CD4-positive, alpha-beta memory T cell (primary cell): ENCODE measurements at regions not wholly inside any gene's neighbourhood (a gene's known extent, or its start where the extent isn't known, plus 50 kb on each side); places are given as distances from the start of the nearest gene placed in this dataset.

Experiments
- CTCF ChIA-PET: fragments of 350-600 bp; sonication (Branson Sonifier 250); formaldehyde crosslinking; loops from one replicate; lab custom pipeline; 2021; ENCODE audit warnings: inconsistent platforms; ENCODE audit not compliant: partially characterized antibody; lab: Charles Lee
- POLR2A ChIA-PET: fragments of 350-600 bp; sonication (Branson Sonifier 250); formaldehyde crosslinking; loops from one replicate; lab custom pipeline; 2021; ENCODE audit not compliant: partially characterized antibody; lab: Charles Lee
- DNase-seq, 5 donors: peaks; one replicate each; pipeline versions ENCODE4 v3.0.0 to v3.0.0-alpha.2; 2020 to 2022; ENCODE audit warnings: mixed read lengths in 1 of 5
- H3K27ac ChIP-seq: one replicate; pipeline ENCODE4 v1.7.0; 2013; ENCODE audit warnings: low read depth, low read length
- H3K27me3 ChIP-seq: 2 replicates; pipeline ENCODE4 v1.7.0; 2013; ENCODE audit warnings: mild to moderate bottlenecking, low read length, moderate library complexity; ENCODE audit not compliant: insufficient read depth
- H3K36me3 ChIP-seq: 2 replicates; pipeline ENCODE4 v1.7.0; 2013; ENCODE audit warnings: mild to moderate bottlenecking, low read length, moderate library complexity; ENCODE audit not compliant: insufficient read depth
- H3K4me1 ChIP-seq: 2 replicates; pipeline ENCODE4 v1.7.0; 2013; ENCODE audit warnings: mild to moderate bottlenecking, low read length, moderate library complexity; ENCODE audit not compliant: insufficient read depth
- H3K4me3 ChIP-seq, 2 donors: one replicate each; pipeline ENCODE4 v1.7.0; 2013; ENCODE audit warnings: low read length in 2 of 2, mild to moderate bottlenecking in 1 of 2
- H3K9me3 ChIP-seq, 2 donors: one replicate each; pipeline ENCODE4 v1.7.0; 2013; ENCODE audit warnings: low read length in 2 of 2, control low read depth in 1 of 2; ENCODE audit not compliant: control insufficient read depth in 1 of 2
- H3K27ac Mint-ChIP-seq, 7 donors: one replicate each; pipeline ENCODE4 v1.8.0; 2020 to 2021; ENCODE audit warnings: mixed read lengths in 7 of 7, mild to moderate bottlenecking in 6 of 7, inconsistent platforms in 3 of 7, moderate library complexity in 3 of 7
- H3K27me3 Mint-ChIP-seq, 2 donors: one replicate each; pipeline ENCODE4 v1.8.0; 2020 to 2021; ENCODE audit warnings: mixed read lengths in 2 of 2
- H3K36me3 Mint-ChIP-seq, 2 donors: one replicate each; pipeline ENCODE4 v1.8.0; 2020 to 2021; ENCODE audit warnings: mixed read lengths in 2 of 2, inconsistent platforms in 1 of 2, mild to moderate bottlenecking in 1 of 2
- H3K4me1 Mint-ChIP-seq, 4 donors: one replicate each; pipeline ENCODE4 v1.8.0; 2020 to 2021; ENCODE audit warnings: mixed read lengths in 4 of 4, mild to moderate bottlenecking in 1 of 4
- H3K4me3 Mint-ChIP-seq, 8 donors: one replicate each; pipeline ENCODE4 v1.8.0; 2020 to 2021; ENCODE audit warnings: mixed read lengths in 8 of 8, mild to moderate bottlenecking in 7 of 8, moderate library complexity in 6 of 8, inconsistent platforms in 3 of 8
- H3K9me3 Mint-ChIP-seq, 8 donors: one replicate each; pipeline ENCODE4 v1.8.0; 2020 to 2021; ENCODE audit warnings: mixed read lengths in 8 of 8, mild to moderate bottlenecking in 5 of 8, inconsistent platforms in 3 of 8, moderate library complexity in 1 of 8
- intact Hi-C: fragments of 100-400 bp; cut with micrococcal nuclease; formaldehyde crosslinking; loops from one replicate; pipeline ENCODE4 v1.15.1; 2023

GRCh38 chr1:5225707-5226704 lies 571.6 kb downstream of the AJAP1 start:
- Mint-ChIP-seq H3K27ac (no peak overlapping the region), H3K27me3 (peaks cover 8 to 24% of the 10 kb centered on the region in 2 donors), H3K36me3 (no peaks in the 10 kb centered on the region), H3K9me3 (peaks cover 0 to 2% (median 0%) of the 10 kb centered on the region in 8 donors), H3K4me3 (no peak overlapping the region), H3K4me1 (peaks cover 0 to 4% (median under 1%) of the 10 kb centered on the region in 4 donors)
- H3K9me3 ChIP-seq: no peaks in the 10 kb centered on the region
- DNase-seq: no peak
- intact Hi-C loops: no loop called here
- H3K4me1 ChIP-seq: no peaks in the 10 kb centered on the region
- no peak overlapping the region for H3K4me3 ChIP-seq
- no peak overlapping the region for H3K27ac ChIP-seq
- ChIA-PET CTCF (no interaction called here), POLR2A (no interaction called here)
- H3K27me3 ChIP-seq: no peaks in the 10 kb centered on the region
- no peaks in the 10 kb centered on the region for H3K36me3 ChIP-seq

GRCh38 chr1:5223206-5223605 lies 568.8 kb downstream of the AJAP1 start:
- H3K9me3 Mint-ChIP-seq: peaks cover 0 to 2% (median 0%) of the 10 kb centered on the region in 8 donors
- Histone ChIP-seq H3K9me3 (no peaks in the 10 kb centered on the region), H3K27me3 (no peaks in the 10 kb centered on the region), H3K4me1 (no peaks in the 10 kb centered on the region), H3K36me3 (no peaks in the 10 kb centered on the region), H3K27ac (no peak overlapping the region), H3K4me3 (no peak overlapping the region)
- H3K27me3 Mint-ChIP-seq: peaks cover 6 to 18% of the 10 kb centered on the region in 2 donors
- intact Hi-C loops: no loop called here
- H3K4me1 Mint-ChIP-seq: peaks cover 0 to 4% (median under 1%) of the 10 kb centered on the region in 4 donors
- no peaks in the 10 kb centered on the region for H3K36me3 Mint-ChIP-seq
- CTCF ChIA-PET: no interaction called here
- POLR2A ChIA-PET: no interaction called here
- H3K4me3 Mint-ChIP-seq: no peak overlapping the region
- no peak for DNase-seq
- H3K27ac Mint-ChIP-seq: no peak overlapping the region

DNA sequence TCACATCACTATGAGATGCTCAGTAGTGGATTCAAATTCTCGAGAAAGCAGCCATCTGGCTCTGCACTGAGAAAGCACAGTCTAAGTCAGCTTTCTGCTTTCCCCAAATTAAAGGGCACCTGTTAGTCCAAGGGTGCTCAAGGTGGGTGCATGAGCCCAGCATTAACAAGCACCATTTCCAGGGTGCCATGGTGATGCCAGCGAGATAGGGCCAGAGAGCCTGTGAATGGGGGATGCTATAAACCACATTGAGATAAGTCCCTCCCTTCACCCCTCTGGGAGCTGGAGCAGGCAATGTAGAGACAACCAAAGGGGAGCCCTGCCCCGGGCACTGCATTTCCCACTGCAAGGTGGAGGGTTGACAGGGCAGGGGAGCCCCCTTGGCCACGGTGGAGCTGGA lies 568.2 kb downstream of the AJAP1 start:
- H3K4me1 ChIP-seq: no peaks in the 10 kb centered on the region
- H3K27me3 ChIP-seq: no peaks in the 10 kb centered on the region
- Mint-ChIP-seq H3K4me1 (peaks cover 0 to 4% (median under 1%) of the 10 kb centered on the region in 4 donors), H3K9me3 (peaks cover 0 to 2% (median 0%) of the 10 kb centered on the region in 8 donors), H3K27ac (no peak overlapping the region), H3K27me3 (peaks cover 3 to 17% of the 10 kb centered on the region in 2 donors), H3K4me3 (no peak overlapping the region), H3K36me3 (no peaks in the 10 kb centered on the region)
- no peaks in the 10 kb centered on the region for H3K9me3 ChIP-seq
- no peak for DNase-seq
- ChIA-PET CTCF (no interaction called here), POLR2A (no interaction called here)
- H3K27ac ChIP-seq: no peak overlapping the region
- no peak overlapping the region for H3K4me3 ChIP-seq
- intact Hi-C loops: no loop called here
- H3K36me3 ChIP-seq: no peaks in the 10 kb centered on the region

DNA sequence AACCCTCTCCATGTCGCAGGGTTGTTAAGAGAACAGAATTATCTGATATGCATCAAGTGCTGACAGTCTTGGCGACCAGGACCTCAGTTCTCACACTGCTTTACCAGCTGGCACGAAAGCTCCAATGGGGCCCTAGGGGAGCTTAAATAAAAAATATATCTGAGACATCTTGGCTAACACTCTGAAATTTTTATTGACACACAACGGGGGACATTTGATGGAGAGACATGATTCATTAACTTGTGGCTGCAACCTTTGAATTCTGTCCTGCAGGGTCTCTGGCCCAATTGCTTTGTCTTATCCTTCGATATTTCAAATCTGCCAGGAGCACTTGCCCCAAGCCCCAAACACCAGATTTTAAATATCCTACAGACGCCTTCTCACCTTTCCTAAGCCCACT lies 567.0 kb downstream of the AJAP1 start:
- Histone ChIP-seq H3K36me3 (no peaks in the 10 kb centered on the region), H3K4me3 (no peak overlapping the region), H3K27ac (no peak overlapping the region), H3K27me3 (no peaks in the 10 kb centered on the region), H3K4me1 (no peaks in the 10 kb centered on the region), H3K9me3 (no peaks in the 10 kb centered on the region)
- Mint-ChIP-seq H3K27ac (no peak overlapping the region), H3K27me3 (peaks cover 3 to 16% of the 10 kb centered on the region in 2 donors), H3K4me3 (no peak overlapping the region), H3K36me3 (no peaks in the 10 kb centered on the region), H3K9me3 (peaks cover 0 to 3% (median 0%) of the 10 kb centered on the region in 8 donors), H3K4me1 (peaks cover 0 to 4% (median under 1%) of the 10 kb centered on the region in 4 donors)
- POLR2A ChIA-PET: no interaction called here
- intact Hi-C loops: no loop called here
- no peak for DNase-seq
- CTCF ChIA-PET: no interaction called here

DNA sequence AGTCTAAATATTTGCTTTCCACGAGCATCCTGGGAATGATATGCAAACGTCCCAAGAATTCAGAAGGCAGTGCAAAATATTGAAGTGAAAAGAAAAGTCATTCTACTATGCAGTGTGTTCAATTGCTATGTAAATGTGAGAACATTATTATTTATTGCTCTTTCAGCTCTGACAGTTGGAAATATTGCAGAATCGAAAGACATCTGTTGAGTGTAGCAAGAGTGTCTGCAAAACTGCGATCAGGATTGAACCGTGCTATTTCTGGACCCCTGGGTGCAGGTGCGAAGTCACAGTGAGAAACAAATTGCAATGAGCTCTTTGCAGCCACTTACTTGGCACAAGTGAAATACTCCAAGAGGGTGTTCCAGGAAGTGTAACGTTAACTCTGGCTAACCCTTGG lies 566.4 kb downstream of the AJAP1 start:
- intact Hi-C loops: no loop called here
- H3K4me1 ChIP-seq: no peaks in the 10 kb centered on the region
- peaks cover 0 to 3% (median 0%) of the 10 kb centered on the region in 8 donors for H3K9me3 Mint-ChIP-seq
- H3K27me3 ChIP-seq: no peaks in the 10 kb centered on the region
- H3K36me3 ChIP-seq: no peaks in the 10 kb centered on the region
- peaks cover 0 to 2% (median under 1%) of the 10 kb centered on the region in 4 donors for H3K4me1 Mint-ChIP-seq
- H3K36me3 Mint-ChIP-seq: no peaks in the 10 kb centered on the region
- DNase-seq: no peak
- no peak overlapping the region for H3K4me3 ChIP-seq
- ChIA-PET POLR2A (no interaction called here), CTCF (no interaction called here)
- no peaks in the 10 kb centered on the region for H3K9me3 ChIP-seq
- H3K27ac ChIP-seq: no peak overlapping the region
- no peak overlapping the region for H3K4me3 Mint-ChIP-seq
- peaks cover 3 to 11% of the 10 kb centered on the region in 2 donors for H3K27me3 Mint-ChIP-seq
- H3K27ac Mint-ChIP-seq: no peak overlapping the region

GRCh38 chr1:5220421-5220820 lies 566.0 kb downstream of the AJAP1 start:
- H3K4me1 ChIP-seq: no peaks in the 10 kb centered on the region
- no peak for DNase-seq
- Mint-ChIP-seq H3K4me1 (peaks cover 0 to 2% (median 0%) of the 10 kb centered on the region in 4 donors), H3K27me3 (peaks cover 3 to 9% of the 10 kb centered on the region in 2 donors), H3K36me3 (no peaks in the 10 kb centered on the region), H3K27ac (no peak overlapping the region), H3K9me3 (peaks cover 0 to 3% (median 0%) of the 10 kb centered on the region in 8 donors), H3K4me3 (no peak overlapping the region)
- H3K27me3 ChIP-seq: no peaks in the 10 kb centered on the region
- ChIA-PET CTCF (no interaction called here), POLR2A (no interaction called here)
- no peak overlapping the region for H3K4me3 ChIP-seq
- H3K9me3 ChIP-seq: no peaks in the 10 kb centered on the region
- H3K27ac ChIP-seq: no peak overlapping the region
- H3K36me3 ChIP-seq: no peaks in the 10 kb centered on the region
- intact Hi-C loops: no loop called here

- H3K36me3 ChIP-seq: no peaks in the 10 kb centered on the region
- no peaks in the 10 kb centered on the region for H3K27me3 ChIP-seq
- Mint-ChIP-seq H3K36me3 (no peaks in the 10 kb centered on the region), H3K27ac (no peak overlapping the region), H3K27me3 (peaks cover 3 to 4% of the 10 kb centered on the region in 2 donors), H3K9me3 (peaks cover 0 to 6% (median 0%) of the 10 kb centered on the region in 8 donors), H3K4me1 (no peaks in the 10 kb centered on the region), H3K4me3 (no peak overlapping the region)
- no peak overlapping the region for H3K4me3 ChIP-seq
- ChIA-PET POLR2A (no interaction called here), CTCF (no interaction called here)
- no peaks in the 10 kb centered on the region for H3K9me3 ChIP-seq
- intact Hi-C loops: no loop called here
- H3K27ac ChIP-seq: no peak overlapping the region
- no peaks in the 10 kb centered on the region for H3K4me1 ChIP-seq
- DNase-seq: no peak
Observed at GRCh38 chr1:5200006-5200405, 545.6 kb downstream of the AJAP1 start.
